ENCODE measurements at regions not wholly inside any gene's neighbourhood (a gene's known extent, or its start where the extent isn't known, plus 50 kb on each side); places are given as distances from the start of the nearest gene placed in this dataset.

- no peak for TF ChIP-seq CTCF (IDR thresholded peaks at IDR 0.05)
- Mint-ChIP-seq H3K27ac (ENCODE audit: unreplicated experiment) (no peak overlapping the region), H3K27me3 (ENCODE audit: low read depth) (no peaks in the 10 kb centered on the region), H3K36me3 (ENCODE audit: low read depth) (no peaks in the 10 kb centered on the region), H3K4me1 (ENCODE audit: low read depth) (peaks cover 5% of the 10 kb centered on the region), H3K9me3 (ENCODE audit: low read depth) (no peaks in the 10 kb centered on the region), H3K4me3 (ENCODE audit: unreplicated experiment) (no peak overlapping the region)
- DNase-seq (ENCODE audit: low spot score) = no peak
Measured at GRCh38 chr3:59335338-59335737, 285.5 kb upstream of the CFAP20DC start.

- H3K27ac Mint-ChIP-seq (ENCODE audit: unreplicated experiment) = no peak overlapping the region
- H3K36me3 Mint-ChIP-seq (ENCODE audit: low read depth) = no peaks in the 10 kb centered on the region
- DNase-seq (ENCODE audit: low spot score) = no peak
- H3K4me3 Mint-ChIP-seq (ENCODE audit: unreplicated experiment) = no peak overlapping the region
- no peaks in the 10 kb centered on the region for H3K27me3 Mint-ChIP-seq (ENCODE audit: low read depth)
- TF ChIP-seq CTCF (IDR thresholded peaks at IDR 0.05) = no peak
- H3K9me3 Mint-ChIP-seq (ENCODE audit: low read depth) = no peaks in the 10 kb centered on the region
- H3K4me1 Mint-ChIP-seq (ENCODE audit: low read depth) = peaks cover 5% of the 10 kb centered on the region
Measured at GRCh38 chr3:59334585-59334984, 284.8 kb upstream of the CFAP20DC start.

- peaks cover 11% of the 10 kb centered on the region for H3K4me1 Mint-ChIP-seq (ENCODE audit: low read depth)
- no peaks in the 10 kb centered on the region for H3K36me3 Mint-ChIP-seq (ENCODE audit: low read depth)
- H3K27me3 Mint-ChIP-seq (ENCODE audit: low read depth) = no peaks in the 10 kb centered on the region
- no peak for DNase-seq (ENCODE audit: low spot score)
- no peak overlapping the region for H3K4me3 Mint-ChIP-seq (ENCODE audit: unreplicated experiment)
- no peak for TF ChIP-seq CTCF (IDR thresholded peaks at IDR 0.05)
- peaks cover 3% of the 10 kb centered on the region for H3K9me3 Mint-ChIP-seq (ENCODE audit: low read depth)
- peak overlapping the region; percentile 10 for H3K27ac Mint-ChIP-seq (ENCODE audit: unreplicated experiment)
Measured at GRCh38 chr3:59327376-59327808, 277.6 kb upstream of the CFAP20DC start.

DNA sequence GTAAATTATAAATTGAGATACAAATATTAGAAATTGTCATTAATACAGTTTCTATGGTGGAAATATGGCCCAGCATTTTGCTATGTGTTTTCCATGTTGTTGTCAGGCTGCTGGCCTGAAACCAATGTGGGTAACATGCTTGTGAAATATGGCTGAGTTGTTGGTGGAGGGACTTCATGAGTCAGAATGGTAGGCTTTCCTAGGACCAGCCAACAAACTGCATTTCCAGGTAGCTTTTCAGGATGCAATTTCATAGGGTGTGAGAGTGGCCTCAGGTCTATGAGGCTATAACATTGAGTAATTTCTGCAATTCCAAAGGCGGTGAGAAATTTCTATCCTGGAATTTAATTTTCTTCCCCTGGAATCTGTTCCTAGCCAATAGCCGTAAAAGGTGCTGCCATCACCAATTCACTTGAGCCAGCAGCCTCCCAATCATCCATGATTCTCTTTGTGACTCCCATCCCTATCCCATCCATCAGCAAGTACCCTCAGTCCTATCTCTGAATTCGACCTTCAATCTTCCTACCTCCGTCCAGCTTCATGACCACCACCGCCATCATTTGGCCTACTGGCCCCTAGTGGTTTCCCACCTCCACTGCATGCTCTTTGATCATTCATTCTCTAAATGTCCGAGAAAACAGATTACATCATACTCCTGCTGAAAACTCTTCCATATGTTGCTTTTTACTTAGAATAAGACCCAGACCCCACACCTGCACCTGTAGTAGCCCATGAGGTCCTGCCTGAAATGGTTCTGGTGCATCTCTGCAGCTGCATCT is 276.6 kb upstream of the CFAP20DC start:
- Mint-ChIP-seq H3K27ac (ENCODE audit: unreplicated experiment) (no peak overlapping the region), H3K4me3 (ENCODE audit: unreplicated experiment) (no peak overlapping the region), H3K27me3 (ENCODE audit: low read depth) (no peaks in the 10 kb centered on the region), H3K9me3 (ENCODE audit: low read depth) (peaks cover 3% of the 10 kb centered on the region), H3K4me1 (ENCODE audit: low read depth) (peaks cover 11% of the 10 kb centered on the region), H3K36me3 (ENCODE audit: low read depth) (no peaks in the 10 kb centered on the region)
- DNase-seq (ENCODE audit: low spot score) = no peak
- TF ChIP-seq CTCF (IDR thresholded peaks at IDR 0.05) = peak; percentile 32

DNA sequence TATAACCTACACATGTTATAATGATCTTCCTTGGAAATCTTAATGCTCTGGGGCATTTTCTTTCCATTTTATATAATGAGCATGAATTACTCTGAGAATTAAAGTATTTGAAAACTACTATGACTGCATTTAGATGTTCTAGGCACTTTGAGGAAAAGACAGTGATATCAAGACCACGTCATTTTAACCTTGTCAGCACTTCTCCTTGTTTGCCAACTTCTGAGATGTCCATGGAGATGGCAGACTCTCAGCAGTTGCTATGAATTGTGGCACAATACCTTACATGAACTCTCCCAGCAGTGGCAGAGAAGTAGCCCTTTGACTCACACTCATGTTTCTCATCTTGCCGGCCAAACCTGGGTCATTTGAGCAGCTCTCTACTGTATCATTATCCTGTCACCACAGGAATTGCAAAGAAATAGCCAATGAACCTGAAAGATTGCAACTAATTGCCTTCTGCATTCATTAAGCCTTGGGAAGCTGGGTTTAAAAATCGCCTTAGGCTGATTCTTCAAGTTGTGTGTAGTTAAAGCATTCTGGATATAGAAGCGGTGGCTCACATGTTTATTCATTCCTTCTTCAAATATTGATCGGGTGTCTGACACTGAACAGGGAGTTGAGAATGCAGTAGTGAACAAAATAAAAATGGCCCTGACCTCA is 272.2 kb upstream of the CFAP20DC start:
- no peak for TF ChIP-seq CTCF (IDR thresholded peaks at IDR 0.05)
- peaks cover 1% of the 10 kb centered on the region for H3K4me1 Mint-ChIP-seq (ENCODE audit: low read depth)
- no peaks in the 10 kb centered on the region for H3K27me3 Mint-ChIP-seq (ENCODE audit: low read depth)
- H3K9me3 Mint-ChIP-seq (ENCODE audit: low read depth) = peaks cover 3% of the 10 kb centered on the region
- no peaks in the 10 kb centered on the region for H3K36me3 Mint-ChIP-seq (ENCODE audit: low read depth)
- DNase-seq (ENCODE audit: low spot score) = no peak
- H3K27ac Mint-ChIP-seq (ENCODE audit: unreplicated experiment) = no peak overlapping the region
- H3K4me3 Mint-ChIP-seq (ENCODE audit: unreplicated experiment) = no peak overlapping the region
